ENCODE measurements at regions not wholly inside any gene's neighbourhood (a gene's known extent, or its start where the extent isn't known, plus 50 kb on each side); places are given as distances from the start of the nearest gene placed in this dataset.
"Not testable (repeated sequence)": the region's sequence is repeated elsewhere in the genome, so short reads cannot be mapped to it uniquely, and the experiment has no call there.

GRCh38 chr20:17871181-17871580 lies 97.4 kb downstream of the SNX5 start:
- DNase-seq, result no peak
- Mint-ChIP-seq H3K4me1 (ENCODE audit: low read depth) (peaks cover 17% of the 10 kb centered on the region), H3K27ac (no peak overlapping the region), H3K36me3 (ENCODE audit: low read depth) (no peaks in the 10 kb centered on the region), H3K4me3 (no peak overlapping the region), H3K9me3 (ENCODE audit: insufficient read depth) (no peaks in the 10 kb centered on the region), H3K27me3 (ENCODE audit: low read depth) (peaks cover 21% of the 10 kb centered on the region)
- no peak for ATAC-seq
- ChIA-PET CTCF (interaction anchor here (0.8 kb wide), 1 partner anchor 332 kb away, joined by 3 read pairs; no protein-coding TSS in a partner anchor), POLR2A (no interaction called here)

DNA sequence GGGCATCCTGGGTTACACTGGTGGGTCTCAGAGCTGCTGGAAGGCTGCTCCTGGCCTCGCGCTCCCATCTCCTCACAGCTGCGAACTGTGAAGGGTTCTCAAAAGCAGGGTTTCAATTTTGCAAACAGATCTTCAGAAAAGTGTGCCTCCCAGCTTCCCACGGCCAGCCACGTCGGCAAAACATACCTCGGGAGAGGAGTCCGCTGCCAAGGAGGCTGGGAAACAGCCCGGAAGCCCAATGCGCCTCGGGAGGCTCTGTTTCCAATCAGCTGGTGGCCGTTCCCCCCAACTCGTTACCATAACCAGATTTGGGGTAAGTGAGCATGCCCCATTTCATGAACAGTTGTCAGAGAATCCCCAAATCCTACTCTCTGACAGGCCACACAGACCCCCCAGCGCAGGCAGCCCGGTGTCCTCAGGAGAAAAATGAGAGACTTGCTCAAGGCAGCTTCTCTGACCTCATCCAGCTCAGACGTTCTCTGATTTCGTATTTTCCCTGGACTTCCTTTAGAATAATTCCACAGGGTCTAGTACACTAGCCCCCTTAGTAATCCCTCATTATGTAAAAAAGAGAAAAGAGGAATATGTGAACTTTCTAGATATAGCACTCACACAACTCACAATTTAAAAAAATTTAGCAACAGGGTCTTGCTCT lies 98.4 kb downstream of the SNX5 start:
- no peaks in the 10 kb centered on the region for H3K9me3 Mint-ChIP-seq (ENCODE audit: insufficient read depth)
- ATAC-seq (no peak), DNase-seq (no peak)
- ChIA-PET POLR2A (no interaction called here), CTCF (no interaction called here)
- peaks cover 24% of the 10 kb centered on the region for H3K27me3 Mint-ChIP-seq (ENCODE audit: low read depth)
- no peak overlapping the region for H3K4me3 Mint-ChIP-seq
- H3K36me3 Mint-ChIP-seq (ENCODE audit: low read depth), result no peaks in the 10 kb centered on the region
- no peak overlapping the region for H3K27ac Mint-ChIP-seq
- H3K4me1 Mint-ChIP-seq (ENCODE audit: low read depth), result peaks cover 17% of the 10 kb centered on the region

- Mint-ChIP-seq H3K36me3 (ENCODE audit: low read depth) (no peaks in the 10 kb centered on the region), H3K27ac (no peak overlapping the region), H3K4me1 (ENCODE audit: low read depth) (peaks cover 15% of the 10 kb centered on the region), H3K9me3 (ENCODE audit: insufficient read depth) (no peaks in the 10 kb centered on the region), H3K4me3 (no peak overlapping the region), H3K27me3 (ENCODE audit: low read depth) (peaks cover 24% of the 10 kb centered on the region)
- DNase-seq, result no peak
- ATAC-seq, result no peak
- CTCF ChIA-PET, result no interaction called here
- POLR2A ChIA-PET, result no interaction called here
Observed at GRCh38 chr20:17869295-17869994, 99.1 kb downstream of the SNX5 start.

GRCh38 chr20:17868700-17869231 lies 99.8 kb downstream of the SNX5 start:
- CTCF ChIA-PET, result no interaction called here
- Mint-ChIP-seq H3K27ac (no peak overlapping the region), H3K4me1 (ENCODE audit: low read depth) (peaks cover 13% of the 10 kb centered on the region), H3K27me3 (ENCODE audit: low read depth) (peaks cover 24% of the 10 kb centered on the region), H3K36me3 (ENCODE audit: low read depth) (no peaks in the 10 kb centered on the region), H3K9me3 (ENCODE audit: insufficient read depth) (no peaks in the 10 kb centered on the region), H3K4me3 (no peak overlapping the region)
- ATAC-seq (no peak), DNase-seq (no peak)
- POLR2A ChIA-PET, result no interaction called here

DNA sequence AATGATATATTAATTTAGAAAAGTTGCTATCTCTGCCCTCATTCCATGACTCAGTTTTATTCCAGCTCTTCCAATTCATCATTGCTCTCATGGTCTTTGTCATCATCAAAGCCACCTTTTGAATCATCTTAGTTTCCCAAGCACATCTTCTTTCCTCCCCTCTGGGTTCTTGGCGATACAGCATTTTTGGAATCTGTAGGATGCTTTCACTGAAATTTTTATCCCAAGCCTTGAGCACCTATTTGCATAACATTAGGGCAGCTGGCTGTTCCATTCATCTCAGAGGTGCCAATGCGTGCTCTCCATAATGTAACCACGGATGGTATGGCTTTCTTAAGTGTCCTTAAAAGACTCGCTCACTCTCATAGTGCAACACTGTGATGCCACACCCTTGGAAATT lies 100.4 kb downstream of the SNX5 start:
- H3K27me3 Mint-ChIP-seq (ENCODE audit: low read depth), result peaks cover 24% of the 10 kb centered on the region
- DNase-seq (no peak), ATAC-seq (no peak)
- H3K36me3 Mint-ChIP-seq (ENCODE audit: low read depth), result no peaks in the 10 kb centered on the region
- peaks cover 13% of the 10 kb centered on the region for H3K4me1 Mint-ChIP-seq (ENCODE audit: low read depth)
- ChIA-PET POLR2A (no interaction called here), CTCF (no interaction called here)
- no peak overlapping the region for H3K27ac Mint-ChIP-seq
- no peaks in the 10 kb centered on the region for H3K9me3 Mint-ChIP-seq (ENCODE audit: insufficient read depth)
- H3K4me3 Mint-ChIP-seq, result no peak overlapping the region

DNA sequence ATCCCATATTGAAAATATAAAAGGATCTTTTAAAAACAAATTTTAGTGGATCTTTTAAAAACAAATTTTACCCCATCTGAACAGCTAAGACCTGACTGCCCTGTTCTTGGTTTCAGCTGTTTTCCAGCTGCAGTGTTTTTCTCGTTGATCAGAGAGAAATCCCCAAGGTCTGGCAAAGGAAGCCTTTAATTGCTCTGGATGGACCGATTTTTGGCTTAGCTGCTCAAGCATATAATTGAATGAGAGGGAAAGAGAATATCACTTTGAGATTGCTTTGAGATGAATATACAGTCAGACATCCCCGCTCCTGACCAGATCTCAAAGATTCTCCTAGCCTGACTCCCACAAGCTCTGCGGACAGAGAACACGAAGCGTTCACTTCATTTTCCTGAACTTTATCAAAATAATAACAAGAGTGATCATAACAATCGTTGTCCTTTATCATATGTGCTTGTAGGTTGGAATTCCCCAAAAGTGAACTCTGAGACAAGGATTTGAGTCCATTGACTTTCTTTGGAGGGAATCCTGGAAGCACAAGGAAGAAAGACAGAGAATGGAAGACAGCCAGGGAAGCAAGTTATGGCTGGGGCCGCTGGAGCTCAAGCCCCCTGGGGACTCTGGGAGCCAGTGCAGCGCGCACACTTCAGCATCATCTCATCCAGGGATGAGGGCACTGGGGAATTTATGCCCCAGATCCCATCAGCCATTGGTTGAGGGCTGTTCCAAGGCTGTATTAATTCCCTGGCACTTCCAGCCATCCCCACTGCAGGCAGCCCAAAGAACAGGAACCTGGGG lies 101.3 kb downstream of the SNX5 start:
- POLR2A ChIA-PET, result no interaction called here
- ATAC-seq (no peak), DNase-seq (no peak)
- no peaks in the 10 kb centered on the region for H3K36me3 Mint-ChIP-seq (ENCODE audit: low read depth)
- H3K4me1 Mint-ChIP-seq (ENCODE audit: low read depth), result peaks cover 10% of the 10 kb centered on the region
- CTCF ChIA-PET, result no interaction called here
- H3K4me3 Mint-ChIP-seq, result no peak overlapping the region
- peaks cover 28% of the 10 kb centered on the region for H3K27me3 Mint-ChIP-seq (ENCODE audit: low read depth)
- no peaks in the 10 kb centered on the region for H3K9me3 Mint-ChIP-seq (ENCODE audit: insufficient read depth)
- H3K27ac Mint-ChIP-seq, result no peak overlapping the region

GRCh38 chr20:17866234-17867001 lies 102.2 kb downstream of the SNX5 start:
- Mint-ChIP-seq H3K36me3 (ENCODE audit: low read depth) (no peaks in the 10 kb centered on the region), H3K27ac (no peak overlapping the region), H3K4me3 (no peak overlapping the region), H3K27me3 (ENCODE audit: low read depth) (peaks cover 35% of the 10 kb centered on the region), H3K4me1 (ENCODE audit: low read depth) (peaks cover 2% of the 10 kb centered on the region), H3K9me3 (ENCODE audit: insufficient read depth) (no peaks in the 10 kb centered on the region)
- no peak for DNase-seq
- ATAC-seq, result no peak
- CTCF ChIA-PET, result no interaction called here
- POLR2A ChIA-PET, result no interaction called here

DNA sequence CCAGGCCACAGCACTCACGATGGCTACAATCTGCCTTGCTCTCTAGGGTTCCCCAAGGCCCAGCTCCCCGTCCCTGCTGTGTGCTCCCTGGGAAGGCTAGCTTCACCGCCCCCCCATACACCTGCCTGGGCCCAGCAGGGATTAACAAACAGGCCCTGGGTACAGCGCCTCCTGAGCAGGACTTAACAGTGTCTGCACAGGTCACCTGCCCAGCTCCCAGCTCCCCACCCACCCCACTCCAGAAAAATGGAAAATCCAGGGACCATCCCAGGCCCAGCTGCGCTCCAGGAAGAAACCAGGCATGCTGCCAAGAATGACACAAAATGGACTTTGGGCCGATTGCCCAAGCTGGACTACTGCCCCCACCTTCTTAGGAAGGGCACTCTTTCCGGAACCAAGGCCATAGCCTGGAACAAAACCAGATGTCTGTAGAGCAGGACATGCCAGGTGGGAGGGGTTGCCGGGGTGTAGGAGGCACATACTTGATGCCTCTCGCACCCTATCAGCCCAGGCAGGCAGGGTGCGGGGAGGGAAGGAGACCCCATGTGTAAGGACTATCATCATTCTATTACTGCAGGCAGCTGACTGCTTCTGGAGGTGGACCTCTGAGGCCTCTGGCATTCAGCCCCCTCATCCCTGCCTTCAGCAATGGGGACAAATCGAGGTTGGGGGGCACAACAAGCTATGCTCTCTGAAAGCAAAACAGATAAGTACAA lies 104.9 kb downstream of the SNX5 start:
- no peaks in the 10 kb centered on the region for H3K9me3 Mint-ChIP-seq (ENCODE audit: insufficient read depth)
- peaks cover 24% of the 10 kb centered on the region for H3K4me1 Mint-ChIP-seq (ENCODE audit: low read depth)
- DNase-seq (no peak), ATAC-seq (no peak)
- ChIA-PET CTCF (interaction anchor here (2.3 kb wide), 1 partner anchor 181 kb away, joined by 7 read pairs; the partner anchor contains the start of gene RRBP1), POLR2A (no interaction called here)
- no peak overlapping the region for H3K27ac Mint-ChIP-seq
- H3K4me3 Mint-ChIP-seq, result no peak overlapping the region
- H3K27me3 Mint-ChIP-seq (ENCODE audit: low read depth), result peaks cover 30% of the 10 kb centered on the region
- no peaks in the 10 kb centered on the region for H3K36me3 Mint-ChIP-seq (ENCODE audit: low read depth)

- H3K4me3 Mint-ChIP-seq, result no peak overlapping the region
- H3K36me3 Mint-ChIP-seq (ENCODE audit: low read depth), result no peaks in the 10 kb centered on the region
- POLR2A ChIA-PET, result no interaction called here
Observed at GRCh38 chr20:17863209-17863576, 105.4 kb downstream of the SNX5 start.

DNA sequence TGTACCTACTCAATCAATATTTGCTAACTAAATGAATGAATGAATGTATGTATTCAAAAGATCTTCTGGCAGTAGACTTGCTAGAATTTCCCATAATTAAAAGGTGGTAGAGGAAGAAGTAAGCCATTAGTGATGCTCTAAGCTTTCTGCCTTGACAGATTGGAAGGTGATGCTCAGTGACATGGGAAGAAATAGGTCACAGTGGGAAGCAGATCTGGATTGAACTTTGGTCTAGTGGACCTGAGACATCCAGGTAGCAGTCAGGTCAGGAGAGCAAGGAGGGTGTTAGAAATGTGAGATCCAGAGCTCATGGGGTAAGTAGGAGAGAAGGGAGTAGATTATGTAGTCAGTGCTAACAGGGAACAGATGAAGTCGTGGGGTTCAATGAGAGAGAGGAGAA lies 106.4 kb downstream of the SNX5 start:
- CTCF ChIA-PET, result interaction anchor here (1.7 to 2.3 kb wide), 2 partner anchors 36 to 180 kb away, joined by 4 to 7 read pairs; partner anchors contain the start of gene RRBP1
- no peak overlapping the region for H3K27ac Mint-ChIP-seq
- DNase-seq (no peak), ATAC-seq (no peak)
- POLR2A ChIA-PET, result no interaction called here
- peaks cover 22% of the 10 kb centered on the region for H3K27me3 Mint-ChIP-seq (ENCODE audit: low read depth)
- no peaks in the 10 kb centered on the region for H3K36me3 Mint-ChIP-seq (ENCODE audit: low read depth)
- no peaks in the 10 kb centered on the region for H3K9me3 Mint-ChIP-seq (ENCODE audit: insufficient read depth)
- H3K4me1 Mint-ChIP-seq (ENCODE audit: low read depth), result peaks cover 39% of the 10 kb centered on the region
- H3K4me3 Mint-ChIP-seq, result no peak overlapping the region

More at GRCh38 chr20:17863209-17863576, 105.4 kb downstream of the SNX5 start:
- DNase-seq (no peak), ATAC-seq (no peak)
- H3K4me1 Mint-ChIP-seq (ENCODE audit: low read depth), result peaks cover 29% of the 10 kb centered on the region
- no peak overlapping the region for H3K27ac Mint-ChIP-seq
- CTCF ChIA-PET, result interaction anchor here (2.3 kb wide), 1 partner anchor 181 kb away, joined by 7 read pairs; the partner anchor contains the start of gene RRBP1
- peaks cover 27% of the 10 kb centered on the region for H3K27me3 Mint-ChIP-seq (ENCODE audit: low read depth)
- H3K9me3 Mint-ChIP-seq (ENCODE audit: insufficient read depth), result no peaks in the 10 kb centered on the region

GRCh38 chr20:17861620-17862019 lies 107.0 kb downstream of the SNX5 start:
- H3K4me1 Mint-ChIP-seq (ENCODE audit: low read depth), result peaks cover 44% of the 10 kb centered on the region
- H3K9me3 Mint-ChIP-seq (ENCODE audit: insufficient read depth); POLR2A ChIA-PET; ATAC-seq; H3K4me3 Mint-ChIP-seq; DNase-seq; H3K36me3 Mint-ChIP-seq (ENCODE audit: low read depth); H3K27ac Mint-ChIP-seq: not testable (repeated sequence)
- CTCF ChIA-PET, result interaction anchor here (1.7 to 2.4 kb wide), 2 partner anchors 36 to 179 kb away, joined by 4 to 6 read pairs; partner anchors contain the start of gene RRBP1
- H3K27me3 Mint-ChIP-seq (ENCODE audit: low read depth), result peaks cover 21% of the 10 kb centered on the region
